Neural progenitor cell (in vitro differentiated cells): ENCODE measurements at regions not wholly inside any gene's neighbourhood (a gene's known extent, or its start where the extent isn't known, plus 50 kb on each side); places are given as distances from the start of the nearest gene placed in this dataset.

Experiments used
- CTCF ChIP-seq: fragments of 200-600 bp; sonication (generic); IDR thresholded peaks from 2 replicates; pipeline ENCODE4 v1.5.1; 2017; ENCODE audit warnings: antibody characterized with exemption, mild to moderate bottlenecking
- EZH2 ChIP-seq: fragments of 200-600 bp; sonication (generic); IDR thresholded peaks from 2 replicates; pipeline ENCODE4 v1.6.1; 2017; ENCODE audit warnings: antibody characterized with exemption, mild to moderate bottlenecking, moderate library complexity

- no peak for TF ChIP-seq CTCF
- TF ChIP-seq EZH2: no peak
Measured at GRCh38 chr20:6663751-6664388, 103.6 kb upstream of the BMP2 start.
